GM18499 (cell line): ENCODE measurements at regions not wholly inside any gene's neighbourhood (a gene's known extent, or its start where the extent isn't known, plus 50 kb on each side); places are given as distances from the start of the nearest gene placed in this dataset.
"Not testable (repeated sequence)": the region's sequence is repeated elsewhere in the genome, so short reads cannot be mapped to it uniquely, and the experiment has no call there.

Source experiments
- ATAC-seq: cut with Tn5 transposase; IDR thresholded peaks from one replicate; pipeline ENCODE4 v1.9.1; 2021; ENCODE audit warnings: moderate number of reproducible peaks; ENCODE audit not compliant: insufficient read depth, unreplicated experiment

DNA sequence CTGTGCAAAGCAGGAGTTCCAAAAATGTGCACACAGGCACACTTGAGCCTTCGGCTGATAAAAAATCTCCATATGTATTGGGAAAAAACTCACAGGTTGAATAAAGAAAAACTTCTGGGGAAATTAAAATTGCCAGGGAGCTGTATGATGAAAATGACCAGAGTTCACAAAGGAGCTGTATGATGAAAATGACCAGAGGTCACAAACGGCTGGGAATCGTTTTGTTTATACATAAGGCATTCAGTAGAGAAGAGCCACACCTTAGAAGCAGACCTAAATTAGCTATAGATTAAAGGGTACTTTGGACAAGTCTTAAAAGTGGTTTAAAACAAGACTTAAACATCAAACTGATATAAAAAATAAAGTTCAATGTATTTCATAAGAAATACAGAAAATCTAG, 251.7 kb upstream of the TMEM132C start:
- no peak for ATAC-seq

DNA sequence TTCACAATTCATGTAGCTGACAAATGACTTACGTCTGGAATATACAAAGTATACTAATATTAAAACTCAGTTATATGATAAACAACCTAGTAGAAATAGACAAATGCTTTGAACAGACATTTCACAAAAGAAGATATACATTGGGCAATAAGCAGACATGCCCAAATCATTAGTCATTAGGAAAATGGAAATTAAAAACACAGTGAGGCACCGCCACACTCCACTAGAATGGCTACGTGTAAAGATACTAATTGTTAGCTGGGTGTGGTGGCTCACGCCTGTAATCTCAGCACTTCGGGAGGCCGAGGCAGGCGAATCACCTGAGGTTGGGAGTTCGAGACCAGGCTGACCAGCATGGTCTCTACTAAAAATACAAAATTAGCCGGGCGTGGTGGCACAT, 248.9 kb upstream of the TMEM132C start:
- ATAC-seq, result no peak

DNA sequence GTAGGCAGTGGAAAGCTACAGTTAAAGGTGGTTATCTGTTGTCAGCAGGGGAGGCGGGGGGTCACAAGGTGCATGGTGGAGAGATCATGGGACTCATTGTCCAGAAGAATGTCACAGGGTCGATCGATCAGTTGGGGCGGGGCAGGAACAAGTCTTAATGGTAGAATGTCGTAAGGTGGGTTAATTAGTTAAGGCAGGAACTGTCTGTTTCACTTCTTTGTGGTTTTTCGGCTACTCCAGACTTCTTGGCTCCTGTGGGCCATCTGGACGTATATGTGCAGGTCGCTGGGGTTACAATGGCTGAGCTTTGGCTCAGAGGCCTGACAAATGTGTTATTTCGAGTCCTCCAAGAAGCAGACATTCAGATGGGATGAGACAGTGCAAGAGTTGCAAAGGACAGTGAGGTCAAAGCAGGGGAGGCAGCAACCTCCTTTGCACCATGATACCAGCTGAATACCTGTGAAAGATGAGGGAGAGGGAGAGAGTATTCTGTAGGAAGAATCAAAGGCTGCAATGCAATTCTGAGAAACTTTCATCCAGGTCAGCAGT, 246.9 kb upstream of the TMEM132C start:
- no peak for ATAC-seq

DNA sequence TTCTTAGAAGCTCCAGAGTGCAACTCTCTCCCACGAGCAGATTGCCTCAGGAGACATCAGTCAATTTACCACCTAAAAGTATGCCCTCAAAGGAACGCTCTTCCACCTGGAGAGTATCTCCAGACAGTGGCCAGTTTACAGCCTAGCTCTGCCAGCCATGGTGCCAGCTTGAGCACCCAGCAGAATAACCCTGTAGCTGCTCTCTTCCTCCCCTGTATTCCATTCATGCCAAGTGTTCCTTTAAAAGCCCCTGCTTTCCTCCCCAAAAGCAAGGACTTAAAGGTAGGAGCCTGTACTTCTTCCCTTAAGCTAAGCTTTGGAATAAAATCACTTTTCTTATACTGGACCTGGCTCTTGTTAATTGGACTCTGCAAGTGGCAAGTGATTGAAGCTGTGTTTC, 245.4 kb upstream of the TMEM132C start:
- ATAC-seq, result no peak

GRCh38 chr12:128025589-128026245, 241.3 kb upstream of the TMEM132C start:
- no peak for ATAC-seq

- no peak for ATAC-seq
Measured at GRCh38 chr12:128026696-128027574, 240.0 kb upstream of the TMEM132C start.

GRCh38 chr12:128033473-128033872, 233.5 kb upstream of the TMEM132C start:
- no peak for ATAC-seq

GRCh38 chr12:128040971-128041370, 226.0 kb upstream of the TMEM132C start:
- ATAC-seq, result no peak

DNA sequence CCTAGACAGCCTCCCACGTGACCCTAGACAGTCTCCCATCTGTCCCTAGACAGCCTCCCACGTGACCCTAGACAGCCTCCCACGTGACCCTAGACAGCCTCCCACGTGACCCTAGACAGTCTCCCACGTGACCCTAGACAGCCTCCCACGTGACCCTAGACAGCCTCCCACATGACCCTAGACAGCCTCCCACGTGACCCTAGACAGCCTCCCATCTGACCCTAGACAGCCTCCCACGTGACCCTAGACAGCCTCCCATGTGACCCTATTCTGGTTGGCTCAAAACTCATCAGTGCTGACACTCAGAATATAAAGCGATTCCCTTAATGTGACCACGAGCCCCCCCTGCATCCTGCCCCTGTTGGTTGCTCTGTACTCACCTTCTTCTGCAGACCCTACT, 224.7 kb upstream of the TMEM132C start:
- not testable (repeated sequence) for ATAC-seq

DNA sequence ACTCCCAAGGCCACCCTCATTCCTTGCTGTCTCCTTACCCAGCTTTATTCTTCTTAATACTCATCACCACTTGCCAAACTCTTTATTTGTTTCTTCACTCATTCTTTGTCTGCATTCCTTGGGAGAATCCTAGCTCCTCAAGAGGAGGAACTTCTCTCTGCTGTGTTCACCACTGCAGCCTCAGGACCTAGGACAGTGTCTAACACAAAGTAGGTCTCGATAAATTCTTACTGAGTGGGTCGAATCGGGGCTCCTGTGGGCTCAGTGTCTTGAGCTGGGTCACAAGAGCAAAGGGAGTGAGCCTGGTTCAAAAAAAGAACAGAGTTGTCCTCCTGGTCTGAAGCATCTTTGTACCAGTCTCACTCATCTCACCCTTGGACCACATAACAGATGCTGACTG, 224.1 kb upstream of the TMEM132C start:
- ATAC-seq, result no peak

GRCh38 chr12:128043317-128043716, 223.7 kb upstream of the TMEM132C start:
- no peak for ATAC-seq

DNA sequence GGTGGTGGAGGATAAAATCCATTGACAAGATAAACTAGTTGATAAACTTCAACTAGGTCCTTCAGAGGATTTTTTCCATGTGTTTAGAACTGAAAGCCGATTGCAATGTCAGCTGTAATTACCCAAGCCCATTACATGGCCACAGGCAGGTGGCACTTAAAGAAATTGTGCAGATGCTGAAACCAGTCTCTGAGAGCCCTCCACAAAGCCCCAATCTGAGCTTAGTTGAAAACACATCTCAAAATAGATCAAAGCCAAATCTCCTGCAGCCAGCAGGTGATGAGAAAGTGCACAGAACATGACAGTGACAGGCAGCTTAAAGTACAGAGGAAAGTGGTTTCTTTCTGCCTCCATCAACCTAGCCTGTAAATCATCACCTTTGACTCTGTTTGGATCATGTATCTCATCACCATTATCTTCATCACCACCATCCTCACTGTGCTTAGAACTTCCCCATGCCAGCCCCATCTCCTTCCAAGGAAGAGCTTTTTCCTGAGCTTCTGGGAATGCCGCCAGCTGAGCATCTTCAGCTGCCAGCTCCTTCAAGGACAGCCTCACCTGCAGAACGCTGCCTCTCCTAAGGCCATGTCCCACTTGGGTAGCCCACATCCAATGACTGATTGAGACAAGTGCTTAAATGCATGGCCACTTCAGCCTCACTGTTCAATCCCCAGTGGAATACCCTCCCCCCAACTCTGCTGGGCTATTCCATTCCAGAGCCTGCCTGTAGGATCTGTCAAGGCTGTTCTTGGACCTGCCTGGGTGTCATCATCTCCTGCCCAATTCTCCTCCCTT, 219.5 kb upstream of the TMEM132C start:
- ATAC-seq, result no peak

DNA sequence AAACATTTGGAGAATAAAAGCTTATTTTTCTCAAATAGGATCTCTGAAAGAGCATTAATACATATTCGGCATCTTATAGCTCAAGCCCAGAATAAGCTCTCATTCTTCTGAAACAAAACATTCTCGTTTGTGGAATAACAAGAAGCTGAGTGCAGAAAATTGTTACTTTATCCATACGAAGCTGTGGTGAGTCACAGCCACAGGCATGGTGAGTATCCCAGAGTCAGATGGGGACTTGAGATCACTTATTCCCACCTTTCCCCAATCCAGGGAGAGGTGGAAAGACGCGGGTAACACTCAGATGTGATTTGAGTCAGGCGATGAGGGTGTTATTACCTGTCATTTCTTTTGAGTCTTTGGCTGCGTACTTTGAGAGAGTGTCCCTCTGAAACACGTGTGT, 214.6 kb upstream of the TMEM132C start:
- ATAC-seq, result no peak

GRCh38 chr12:128052777-128053176, 214.2 kb upstream of the TMEM132C start:
- no peak for ATAC-seq

- ATAC-seq, result no peak
Measured at GRCh38 chr12:128055567-128055966, 211.4 kb upstream of the TMEM132C start.

GRCh38 chr12:128056136-128056801, 210.7 kb upstream of the TMEM132C start:
- ATAC-seq, result no peak

DNA sequence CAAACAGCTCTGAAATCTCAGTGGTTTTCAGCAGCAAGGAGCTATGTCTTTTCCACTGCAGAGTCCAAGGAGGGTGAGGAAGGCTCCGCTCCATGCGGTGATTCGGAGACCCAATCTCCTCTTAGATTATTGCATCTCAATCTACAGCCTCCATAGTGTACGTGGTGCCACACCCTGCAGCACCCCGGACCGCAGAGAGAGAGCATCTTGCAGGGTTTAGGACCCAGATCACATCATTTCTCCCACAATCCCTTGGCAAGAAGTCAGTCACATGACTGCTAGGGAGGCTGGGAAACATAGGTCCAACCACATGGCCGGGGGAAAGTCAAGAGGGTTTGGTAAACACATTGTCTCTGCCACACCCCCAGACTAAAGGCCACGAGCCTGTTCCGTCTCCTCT, 209.4 kb upstream of the TMEM132C start:
- no peak for ATAC-seq

- no peak for ATAC-seq
Measured at GRCh38 chr12:128059621-128060370, 207.2 kb upstream of the TMEM132C start.

GRCh38 chr12:128068211-128068610, 198.8 kb upstream of the TMEM132C start:
- ATAC-seq, result no peak
